ENCODE measurements at regions not wholly inside any gene's neighbourhood (a gene's known extent, or its start where the extent isn't known, plus 50 kb on each side); places are given as distances from the start of the nearest gene placed in this dataset.

DNA sequence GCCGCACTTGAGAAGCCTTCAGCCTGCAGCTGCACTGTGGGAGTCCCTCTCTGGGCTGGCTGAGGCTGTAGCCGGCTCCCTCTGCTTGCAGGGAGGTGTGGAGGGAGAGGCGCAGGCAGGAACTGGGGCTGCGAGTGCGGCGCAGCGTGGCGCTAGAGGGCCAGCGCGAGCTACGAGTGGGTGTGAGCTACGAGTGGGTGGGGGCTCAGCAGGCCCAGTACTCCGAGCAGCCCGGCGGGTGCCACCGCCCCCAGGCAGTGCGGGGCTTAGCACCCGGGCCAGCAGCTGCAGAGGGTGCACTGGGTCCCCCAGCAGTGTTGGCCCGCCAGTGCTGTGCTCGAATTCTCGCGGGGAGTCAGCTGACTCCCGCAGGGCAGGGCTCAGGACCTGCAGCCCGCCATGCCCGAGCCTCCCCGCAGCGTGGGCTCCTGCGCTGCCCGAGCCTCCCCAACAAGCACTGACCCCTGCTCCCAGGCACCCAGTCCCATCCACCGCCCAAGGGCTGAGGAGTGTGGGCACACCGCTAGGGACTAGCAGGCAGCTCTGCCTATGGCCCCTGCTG lies 1620.1 kb downstream of the BRINP3 start:
- TF ChIP-seq, protein P1, sequence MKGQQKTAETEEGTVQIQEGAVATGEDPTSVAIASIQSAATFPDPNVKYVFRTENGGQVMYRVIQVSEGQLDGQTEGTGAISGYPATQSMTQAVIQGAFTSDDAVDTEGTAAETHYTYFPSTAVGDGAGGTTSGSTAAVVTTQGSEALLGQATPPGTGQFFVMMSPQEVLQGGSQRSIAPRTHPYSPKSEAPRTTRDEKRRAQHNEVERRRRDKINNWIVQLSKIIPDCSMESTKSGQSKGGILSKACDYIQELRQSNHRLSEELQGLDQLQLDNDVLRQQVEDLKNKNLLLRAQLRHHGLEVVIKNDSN (IDR thresholded peaks at IDR 0.05): no peak
- TF ChIP-seq EP300 (IDR thresholded peaks at IDR 0.05; ENCODE audit: borderline replicate concordance) (no peak), YY1 (IDR thresholded peaks at IDR 0.05; ENCODE audit: low read depth) (no peak), ZBTB7A (IDR thresholded peaks at IDR 0.05; ENCODE audit: low read depth) (no peak), EGR1 (IDR thresholded peaks at IDR 0.05) (no peak), FOXM1 (IDR thresholded peaks at IDR 0.05; ENCODE audit: borderline replicate concordance, low read depth) (no peak), MAX (IDR thresholded peaks at IDR 0.05) (no peak), RAD21 (IDR thresholded peaks at IDR 0.05; ENCODE audit: low read depth) (no peak), CREB1 (IDR thresholded peaks at IDR 0.05; ENCODE audit: low read depth) (no peak), TAF1 (IDR thresholded peaks at IDR 0.05; ENCODE audit: low read depth) (no peak), NFIC (IDR thresholded peaks at IDR 0.05) (no peak), CEBPB (IDR thresholded peaks at IDR 0.05) (no peak), TCF12 (IDR thresholded peaks at IDR 0.05; ENCODE audit: low read depth) (no peak), TEAD4 (IDR thresholded peaks at IDR 0.05) (no peak)
- TF ChIP-seq, protein P2, sequence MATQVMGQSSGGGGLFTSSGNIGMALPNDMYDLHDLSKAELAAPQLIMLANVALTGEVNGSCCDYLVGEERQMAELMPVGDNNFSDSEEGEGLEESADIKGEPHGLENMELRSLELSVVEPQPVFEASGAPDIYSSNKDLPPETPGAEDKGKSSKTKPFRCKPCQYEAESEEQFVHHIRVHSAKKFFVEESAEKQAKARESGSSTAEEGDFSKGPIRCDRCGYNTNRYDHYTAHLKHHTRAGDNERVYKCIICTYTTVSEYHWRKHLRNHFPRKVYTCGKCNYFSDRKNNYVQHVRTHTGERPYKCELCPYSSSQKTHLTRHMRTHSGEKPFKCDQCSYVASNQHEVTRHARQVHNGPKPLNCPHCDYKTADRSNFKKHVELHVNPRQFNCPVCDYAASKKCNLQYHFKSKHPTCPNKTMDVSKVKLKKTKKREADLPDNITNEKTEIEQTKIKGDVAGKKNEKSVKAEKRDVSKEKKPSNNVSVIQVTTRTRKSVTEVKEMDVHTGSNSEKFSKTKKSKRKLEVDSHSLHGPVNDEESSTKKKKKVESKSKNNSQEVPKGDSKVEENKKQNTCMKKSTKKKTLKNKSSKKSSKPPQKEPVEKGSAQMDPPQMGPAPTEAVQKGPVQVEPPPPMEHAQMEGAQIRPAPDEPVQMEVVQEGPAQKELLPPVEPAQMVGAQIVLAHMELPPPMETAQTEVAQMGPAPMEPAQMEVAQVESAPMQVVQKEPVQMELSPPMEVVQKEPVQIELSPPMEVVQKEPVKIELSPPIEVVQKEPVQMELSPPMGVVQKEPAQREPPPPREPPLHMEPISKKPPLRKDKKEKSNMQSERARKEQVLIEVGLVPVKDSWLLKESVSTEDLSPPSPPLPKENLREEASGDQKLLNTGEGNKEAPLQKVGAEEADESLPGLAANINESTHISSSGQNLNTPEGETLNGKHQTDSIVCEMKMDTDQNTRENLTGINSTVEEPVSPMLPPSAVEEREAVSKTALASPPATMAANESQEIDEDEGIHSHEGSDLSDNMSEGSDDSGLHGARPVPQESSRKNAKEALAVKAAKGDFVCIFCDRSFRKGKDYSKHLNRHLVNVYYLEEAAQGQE (IDR thresholded peaks at IDR 0.05; ENCODE audit: low read depth): no peak

DNA sequence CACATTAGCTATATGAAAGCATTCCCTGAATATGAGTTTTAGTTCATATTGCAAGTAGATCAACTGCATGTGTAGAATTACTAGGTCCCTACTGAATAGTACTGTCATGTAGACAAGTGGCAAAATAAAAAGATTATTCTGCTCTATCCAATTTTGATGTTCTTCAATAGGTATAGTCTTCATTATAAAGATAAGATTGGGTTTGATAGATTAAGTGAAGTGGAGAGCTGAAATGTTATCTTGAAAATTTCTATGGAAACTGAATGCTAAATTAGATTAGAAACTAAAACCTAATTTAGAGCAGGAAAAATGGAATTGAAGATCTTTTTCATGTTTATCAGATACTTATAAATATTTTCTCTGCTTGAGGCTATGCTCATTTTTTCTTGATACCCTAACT lies 1610.0 kb downstream of the BRINP3 start:
- no peak for TF ChIP-seq RAD21 (IDR thresholded peaks at IDR 0.05; ENCODE audit: low read depth)
- no peak for TF ChIP-seq CEBPB (IDR thresholded peaks at IDR 0.05)
- no peak for TF ChIP-seq TAF1 (IDR thresholded peaks at IDR 0.05; ENCODE audit: low read depth)
- TF ChIP-seq MAX (IDR thresholded peaks at IDR 0.05): no peak
- no peak for TF ChIP-seq YY1 (IDR thresholded peaks at IDR 0.05; ENCODE audit: low read depth)
- TF ChIP-seq NFIC (IDR thresholded peaks at IDR 0.05): no peak
- TF ChIP-seq FOXM1 (IDR thresholded peaks at IDR 0.05; ENCODE audit: borderline replicate concordance, low read depth): no peak
- TF ChIP-seq TEAD4 (IDR thresholded peaks at IDR 0.05): no peak
- no peak for TF ChIP-seq EP300 (IDR thresholded peaks at IDR 0.05; ENCODE audit: borderline replicate concordance)
- TF ChIP-seq ZBTB7A (IDR thresholded peaks at IDR 0.05; ENCODE audit: low read depth): no peak
- TF ChIP-seq, protein P1 (IDR thresholded peaks at IDR 0.05): no peak
- TF ChIP-seq CREB1 (IDR thresholded peaks at IDR 0.05; ENCODE audit: low read depth): no peak
- TF ChIP-seq, protein P2 (IDR thresholded peaks at IDR 0.05; ENCODE audit: low read depth): no peak
- no peak for TF ChIP-seq EGR1 (IDR thresholded peaks at IDR 0.05)
- TF ChIP-seq TCF12 (IDR thresholded peaks at IDR 0.05; ENCODE audit: low read depth): no peak

- TF ChIP-seq, protein P2 (IDR thresholded peaks at IDR 0.05; ENCODE audit: low read depth): no peak
- TF ChIP-seq EGR1 (IDR thresholded peaks at IDR 0.05) (no peak), CEBPB (IDR thresholded peaks at IDR 0.05) (no peak), YY1 (IDR thresholded peaks at IDR 0.05; ENCODE audit: low read depth) (no peak), FOXM1 (IDR thresholded peaks at IDR 0.05; ENCODE audit: borderline replicate concordance, low read depth) (no peak), EP300 (IDR thresholded peaks at IDR 0.05; ENCODE audit: borderline replicate concordance) (no peak), CREB1 (IDR thresholded peaks at IDR 0.05; ENCODE audit: low read depth) (no peak), TAF1 (IDR thresholded peaks at IDR 0.05; ENCODE audit: low read depth) (no peak), RAD21 (IDR thresholded peaks at IDR 0.05; ENCODE audit: low read depth) (no peak), NFIC (IDR thresholded peaks at IDR 0.05) (no peak), ZBTB7A (IDR thresholded peaks at IDR 0.05; ENCODE audit: low read depth) (no peak), TCF12 (IDR thresholded peaks at IDR 0.05; ENCODE audit: low read depth) (no peak), TEAD4 (IDR thresholded peaks at IDR 0.05) (no peak), MAX (IDR thresholded peaks at IDR 0.05) (no peak)
- TF ChIP-seq, protein P1 (IDR thresholded peaks at IDR 0.05): no peak
Observed at GRCh38 chr1:188871164-188871563, 1606.5 kb downstream of the BRINP3 start.
